SK-N-SH (cell line): ENCODE measurements at regions not wholly inside any gene's neighbourhood (a gene's known extent, or its start where the extent isn't known, plus 50 kb on each side); places are given as distances from the start of the nearest gene placed in this dataset.

Experiments
- CTCF ChIA-PET: fragments of 300-600, 350-600 bp; formaldehyde crosslinking; extraction: SDS; loops from one replicate; lab custom pipeline; 2021; lab: Yijun Ruan, JAX
- POLR2A ChIA-PET: fragments of 350-600 bp; sonication (Branson Sonifier 250); formaldehyde crosslinking; extraction: SDS; loops from one replicate; lab custom pipeline; 2020; ENCODE audit warnings: antibody characterized with exemption, inconsistent platforms; lab: Yijun Ruan, JAX
- DNase-seq: peaks from one replicate; pipeline ENCODE4 v3.0.0; 2012
- H2AFZ ChIP-seq: fragments of 200-600 bp; sonication (generic); 2 replicates; pipeline ENCODE4 v1.8.1; 2016; ENCODE audit warnings: antibody characterized with exemption, mild to moderate bottlenecking, low read depth
- H3F3A ChIP-seq: fragments of 200-600 bp; sonication (generic); replicated peaks from 2 replicates; pipeline ENCODE3; 2016; ENCODE audit warnings: antibody characterized with exemption, mild to moderate bottlenecking; ENCODE audit not compliant: insufficient read depth
- H3K27ac ChIP-seq, 2 experiments: fragments of 200-500 bp in 1 of 2; fragments of 200-600 bp in 1 of 2; sonication (Bioruptor generic) in 1 of 2; sonication (generic), shearing (Covaris generic) in 1 of 2; 2 replicates each; pipeline versions ENCODE4 v1.5.1 to v1.6.1; 2014 to 2016; ENCODE audit warnings: low read depth in 2 of 2, inconsistent platforms in 1 of 2, low read length in 1 of 2, mild to moderate bottlenecking in 1 of 2, mixed read lengths in 1 of 2
- H3K27me3 ChIP-seq: fragments of 200-600 bp; sonication (generic), shearing (Covaris generic); 2 replicates; pipeline ENCODE4 v1.6.1; 2016; ENCODE audit warnings: mixed run types; ENCODE audit not compliant: insufficient read depth
- H3K36me3 ChIP-seq, 2 experiments: fragments of 200-500 bp in 1 of 2; fragments of 200-600 bp in 1 of 2; sonication (Bioruptor generic) in 1 of 2; sonication (generic) in 1 of 2; replicated peaks in 1 of 2; 2 replicates each; pipeline versions ENCODE3 to v1.5.1; 2014 to 2016; ENCODE audit warnings: low read length in 1 of 2, mild to moderate bottlenecking in 1 of 2; ENCODE audit not compliant: insufficient read depth in 2 of 2, control insufficient read depth in 1 of 2
- H3K4me1 ChIP-seq, 2 experiments: fragments of 200-500 bp in 1 of 2; fragments of 200-600 bp in 1 of 2; sonication (Bioruptor generic) in 1 of 2; sonication (generic), shearing (Covaris generic) in 1 of 2; 2 replicates each; pipeline versions ENCODE4 v1.5.1 to v1.6.1; 2014 to 2016; ENCODE audit warnings: low read depth in 1 of 2, low read length in 1 of 2, mixed run types in 1 of 2; ENCODE audit not compliant: insufficient read depth in 2 of 2, control insufficient read depth in 1 of 2
- H3K4me2 ChIP-seq: fragments of 200-600 bp; sonication (generic), shearing (Covaris generic); 2 replicates; pipeline ENCODE4 v1.6.1; 2017; ENCODE audit warnings: mixed run types
- H3K4me3 ChIP-seq, 2 experiments: fragments of 200-500 bp in 1 of 2; fragments of 200-600 bp in 1 of 2; sonication (Bioruptor generic) in 1 of 2; sonication (generic), shearing (Covaris generic) in 1 of 2; 2 replicates each; pipeline versions ENCODE4 v1.5.1 to v1.8.1; 2014 to 2016; ENCODE audit warnings: low read depth in 2 of 2, inconsistent platforms in 1 of 2, low read length in 1 of 2, mild to moderate bottlenecking in 1 of 2, mixed read lengths in 1 of 2, moderate library complexity in 1 of 2
- H3K79me2 ChIP-seq: fragments of 200-600 bp; sonication (generic); 2 replicates; pipeline ENCODE4 v1.8.1; 2017; ENCODE audit warnings: mild to moderate bottlenecking; ENCODE audit not compliant: insufficient read depth
- H3K9ac ChIP-seq: fragments of 200-600 bp; sonication (generic); 2 replicates; pipeline ENCODE4 v1.6.1; 2017; ENCODE audit warnings: mixed run types
- H3K9me2 ChIP-seq: fragments of 200-600 bp; sonication (generic); 2 replicates; pipeline ENCODE4 v1.6.1; 2017; ENCODE audit warnings: mixed run types
- H3K9me3 ChIP-seq: fragments of 200-600 bp; sonication (generic); 2 replicates; pipeline ENCODE4 v1.6.1; 2017; ENCODE audit warnings: mixed run types, mild to moderate bottlenecking, moderate library complexity
- H4K20me1 ChIP-seq: fragments of 200-600 bp; sonication (generic); 2 replicates; pipeline ENCODE4 v1.6.1; 2017; ENCODE audit warnings: mild to moderate bottlenecking, mixed run types; ENCODE audit not compliant: insufficient read depth
- EZH2phosphoT487 ChIP-seq: fragments of 200-600 bp; sonication (generic); IDR thresholded peaks from 2 replicates; pipeline ENCODE4 v1.6.1; 2017; ENCODE audit warnings: low read depth, mixed run types, mild to moderate bottlenecking, antibody characterized with exemption, moderate library complexity, borderline replicate concordance
- GATA2 ChIP-seq: sonication (generic); formaldehyde crosslinking; IDR thresholded peaks from 2 replicates; pipeline ENCODE4 v1.5.0; 2020; ENCODE audit warnings: mild to moderate bottlenecking, missing genetic modification reagents
- MXI1 ChIP-seq: IDR thresholded peaks from 2 replicates; pipeline ENCODE4 v1.6.1; 2012; ENCODE audit warnings: mild to moderate bottlenecking, low read depth, low read length, improper control_type of control experiment
- NRF1 ChIP-seq: IDR thresholded peaks from 2 replicates; pipeline ENCODE4 v1.6.1; 2012; ENCODE audit warnings: low read depth, mild to moderate bottlenecking, low read length
- PBX3 ChIP-seq: IDR thresholded peaks from 2 replicates; pipeline ENCODE4; 2012
- POLR2AphosphoS5 ChIP-seq: IDR thresholded peaks from 2 replicates; pipeline ENCODE4 v1.6.1; 2012; ENCODE audit warnings: low read depth, low read length
- RCOR1 ChIP-seq: fragments of 150-350 bp; IDR thresholded peaks from 2 replicates; pipeline ENCODE4 v1.6.1; 2017; ENCODE audit warnings: antibody characterized with exemption, low read length
- RXRA ChIP-seq: IDR thresholded peaks from 2 replicates; pipeline ENCODE4 v1.4.0; 2012; ENCODE audit warnings: low read depth, mild to moderate bottlenecking, borderline replicate concordance
- SIN3A ChIP-seq: IDR thresholded peaks from 2 replicates; pipeline ENCODE4 v1.6.1; 2012; ENCODE audit warnings: low read depth, mild to moderate bottlenecking, low read length, moderate library complexity, borderline replicate concordance
- USF2 ChIP-seq: fragments of 150-350 bp; IDR thresholded peaks from 2 replicates; pipeline ENCODE4 v1.6.1; 2017; ENCODE audit warnings: antibody characterized with exemption, low read length, low read depth, borderline replicate concordance
- ZBTB33 ChIP-seq: IDR thresholded peaks from 2 replicates; pipeline ENCODE4 v1.4.0; 2012; ENCODE audit warnings: low read depth, borderline replicate concordance
- WGBS: methylation state at CpG from one replicate; pipeline ENCODE4 v1.1.6; 2017; ENCODE audit warnings: low lambda C conversion rate; 5-methylcytosine and 5-hydroxymethylcytosine counted together

- Histone ChIP-seq H3K9ac (no peak overlapping the region), H3F3A (no peaks in the 10 kb centered on the region), H3K4me3 (no peak overlapping the region), H3K4me1 (no peaks in the 10 kb centered on the region), H2AFZ (no peak overlapping the region), H3K9me2 (0 out of 2 replicates have a peak, but pooled peaks cover 4% of the 10 kb centered on the region), H3K4me2 (no peak overlapping the region), H3K27ac (no peak overlapping the region), H3K36me3 (no peaks in the 10 kb centered on the region), H3K79me2 (no peaks in the 10 kb centered on the region), H4K20me1 (no peaks in the 10 kb centered on the region), H3K9me3 (no peaks in the 10 kb centered on the region; the same call in 1 of the 2 replicates), H3K27me3 (no peaks in the 10 kb centered on the region)
- CTCF ChIA-PET: no interaction called here
- 30% methylated on average over 3 of the region's 3 CpGs for WGBS
- POLR2A ChIA-PET: no interaction called here
- DNase-seq: no peak
- TF ChIP-seq RXRA (no peak), EZH2phosphoT487 (no peak), USF2 (no peak), RCOR1 (no peak), GATA2 (CRISPR knock-in tag) (no peak), ZBTB33 (no peak), POLR2AphosphoS5 (no peak), SIN3A (no peak), NRF1 (no peak)
Measured at GRCh38 chr4:31905363-31905762, 1185.2 kb downstream of the PCDH7 start.

- Histone ChIP-seq H3K4me3 (no peak overlapping the region), H3K9ac (no peak overlapping the region), H3K27ac (no peak overlapping the region), H3K4me2 (no peak overlapping the region), H4K20me1 (no peaks in the 10 kb centered on the region), H3K4me1 (no peaks in the 10 kb centered on the region), H2AFZ (no peak overlapping the region), H3K79me2 (no peaks in the 10 kb centered on the region), H3K36me3 (no peaks in the 10 kb centered on the region), H3K27me3 (no peaks in the 10 kb centered on the region), H3K9me2 (no peaks in the 10 kb centered on the region), H3K9me3 (no peaks in the 10 kb centered on the region; the same call in 1 of the 2 replicates), H3F3A (no peaks in the 10 kb centered on the region)
- DNase-seq: no peak
- TF ChIP-seq EZH2phosphoT487 (no peak), PBX3 (no peak), MXI1 (no peak)
- CTCF ChIA-PET: no interaction called here
- POLR2A ChIA-PET: no interaction called here
- 4% methylated on average over 3 of the region's 3 CpGs for WGBS
Measured at GRCh38 chr4:31908261-31908660, 1188.1 kb downstream of the PCDH7 start.
